Calu3 (cell line): ENCODE measurements at regions not wholly inside any gene's neighbourhood (a gene's known extent, or its start where the extent isn't known, plus 50 kb on each side); places are given as distances from the start of the nearest gene placed in this dataset.

Experiments used
- BruUV-seq: library from RNA; stranded (reverse); fragments of 400-500 nt; replicated peaks from 2 replicates; lab custom pipeline; 2021; lab: Mats Ljungman, UMichigan
- CTCF ChIA-PET: fragments of 300-600 bp; sonication (Branson Sonifier 250); formaldehyde crosslinking; loops from one replicate; lab custom pipeline; 2022; ENCODE audit warnings: antibody characterized with exemption; lab: Charles Lee
- DNase-seq: peaks from one replicate; pipeline ENCODE4 v3.0.0; 2022
- H3K27ac Mint-ChIP-seq: one replicate; pipeline ENCODE4 v1.8.0; 2022; ENCODE audit warnings: mixed read lengths; ENCODE audit not compliant: unreplicated experiment
- H3K27me3 Mint-ChIP-seq: one replicate; pipeline ENCODE4 v1.8.0; 2022; ENCODE audit warnings: mixed read lengths; ENCODE audit not compliant: unreplicated experiment
- H3K36me3 Mint-ChIP-seq: one replicate; pipeline ENCODE4 v1.8.0; 2022; ENCODE audit warnings: mild to moderate bottlenecking, moderate library complexity, mixed read lengths; ENCODE audit not compliant: insufficient read depth, unreplicated experiment
- H3K4me1 Mint-ChIP-seq: one replicate; pipeline ENCODE4 v1.8.0; 2022; ENCODE audit warnings: mild to moderate bottlenecking, low read depth, mixed read lengths; ENCODE audit not compliant: unreplicated experiment
- H3K4me3 Mint-ChIP-seq: one replicate; pipeline ENCODE4 v1.8.0; 2022; ENCODE audit warnings: mild to moderate bottlenecking, low read depth, moderate library complexity, mixed read lengths; ENCODE audit not compliant: unreplicated experiment
- H3K9me3 Mint-ChIP-seq: one replicate; pipeline ENCODE4 v1.8.0; 2022; ENCODE audit warnings: low read depth, mixed read lengths; ENCODE audit not compliant: unreplicated experiment
- intact Hi-C: fragments of 100-400 bp; cut with micrococcal nuclease; formaldehyde crosslinking; loops from one replicate; pipeline ENCODE4 v1.10.0; 2022; ENCODE audit not compliant: unreplicated experiment
- TF ChIP-seq, protein P1 (sequence below): fragments of 200-600 bp; IDR thresholded peaks from one replicate; pipeline ENCODE4 v1.8.0; 2022; ENCODE audit warnings: antibody characterized with exemption; ENCODE audit not compliant: unreplicated experiment

GRCh38 chr2:48120759-48121242, 193.7 kb upstream of the FOXN2 start:
- Mint-ChIP-seq H3K36me3 (no peaks in the 10 kb centered on the region), H3K9me3 (peaks cover 3% of the 10 kb centered on the region), H3K27ac (no peak overlapping the region), H3K4me1 (no peaks in the 10 kb centered on the region), H3K4me3 (no peak overlapping the region), H3K27me3 (no peaks in the 10 kb centered on the region)
- CTCF ChIA-PET, result no interaction called here
- TF ChIP-seq, protein P1, sequence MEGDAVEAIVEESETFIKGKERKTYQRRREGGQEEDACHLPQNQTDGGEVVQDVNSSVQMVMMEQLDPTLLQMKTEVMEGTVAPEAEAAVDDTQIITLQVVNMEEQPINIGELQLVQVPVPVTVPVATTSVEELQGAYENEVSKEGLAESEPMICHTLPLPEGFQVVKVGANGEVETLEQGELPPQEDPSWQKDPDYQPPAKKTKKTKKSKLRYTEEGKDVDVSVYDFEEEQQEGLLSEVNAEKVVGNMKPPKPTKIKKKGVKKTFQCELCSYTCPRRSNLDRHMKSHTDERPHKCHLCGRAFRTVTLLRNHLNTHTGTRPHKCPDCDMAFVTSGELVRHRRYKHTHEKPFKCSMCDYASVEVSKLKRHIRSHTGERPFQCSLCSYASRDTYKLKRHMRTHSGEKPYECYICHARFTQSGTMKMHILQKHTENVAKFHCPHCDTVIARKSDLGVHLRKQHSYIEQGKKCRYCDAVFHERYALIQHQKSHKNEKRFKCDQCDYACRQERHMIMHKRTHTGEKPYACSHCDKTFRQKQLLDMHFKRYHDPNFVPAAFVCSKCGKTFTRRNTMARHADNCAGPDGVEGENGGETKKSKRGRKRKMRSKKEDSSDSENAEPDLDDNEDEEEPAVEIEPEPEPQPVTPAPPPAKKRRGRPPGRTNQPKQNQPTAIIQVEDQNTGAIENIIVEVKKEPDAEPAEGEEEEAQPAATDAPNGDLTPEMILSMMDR, result no peak
- no peak for DNase-seq
- intact Hi-C loops, result no loop called here
- no TSS peak for BruUV-seq

DNA sequence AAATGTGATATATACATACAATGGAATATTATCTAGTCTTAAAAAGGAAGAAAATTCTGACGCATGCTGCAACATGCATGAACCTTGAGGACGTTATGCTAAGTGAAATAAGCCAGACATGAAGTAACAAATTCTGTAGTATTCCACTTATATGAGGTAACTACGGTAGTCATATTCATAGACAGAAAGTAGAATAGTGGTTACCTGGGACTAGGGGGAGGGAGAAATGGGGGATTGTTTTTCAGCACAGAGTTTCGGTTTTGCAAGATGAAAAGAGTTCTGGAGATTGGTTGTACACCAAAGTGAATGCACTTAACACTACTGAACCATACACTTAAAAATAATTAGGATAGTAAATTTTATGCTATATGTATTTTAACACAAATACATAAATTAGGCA, 192.3 kb upstream of the FOXN2 start:
- Mint-ChIP-seq H3K4me3 (no peak overlapping the region), H3K27ac (no peak overlapping the region), H3K36me3 (no peaks in the 10 kb centered on the region), H3K4me1 (no peaks in the 10 kb centered on the region), H3K9me3 (peaks cover 3% of the 10 kb centered on the region), H3K27me3 (no peaks in the 10 kb centered on the region)
- BruUV-seq, result no TSS peak
- TF ChIP-seq, protein P1, result no peak
- CTCF ChIA-PET, result no interaction called here
- intact Hi-C loops, result no loop called here
- DNase-seq, result no peak

GRCh38 chr2:48124592-48124991, 189.9 kb upstream of the FOXN2 start:
- no peak for DNase-seq
- Mint-ChIP-seq H3K4me1 (no peaks in the 10 kb centered on the region), H3K36me3 (no peaks in the 10 kb centered on the region), H3K27me3 (no peaks in the 10 kb centered on the region), H3K27ac (no peak overlapping the region), H3K9me3 (peaks cover 6% of the 10 kb centered on the region), H3K4me3 (no peak overlapping the region)
- intact Hi-C loops, result no loop called here
- no TSS peak for BruUV-seq
- TF ChIP-seq, protein P1, result no peak
- CTCF ChIA-PET, result no interaction called here

DNA sequence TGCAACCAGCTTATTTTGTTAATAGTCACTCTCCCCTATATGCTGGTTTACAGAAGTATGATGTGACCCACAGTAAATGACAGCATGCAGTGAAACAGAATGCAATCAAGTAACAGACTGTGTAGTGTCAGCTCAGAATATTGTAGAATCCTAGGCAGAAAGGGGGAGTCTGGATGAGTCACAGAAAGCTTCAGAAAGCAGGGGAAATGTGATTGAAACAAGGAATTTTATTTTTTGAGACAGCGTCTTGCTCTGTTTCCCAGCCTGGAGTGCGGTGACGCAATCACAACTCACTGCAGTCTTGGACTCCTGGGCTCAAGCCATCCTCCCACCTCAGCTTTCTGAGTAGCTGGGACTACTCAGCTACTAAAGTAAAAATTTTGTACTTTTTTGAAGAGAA, 188.3 kb upstream of the FOXN2 start:
- intact Hi-C loops, result no loop called here
- Mint-ChIP-seq H3K27ac (no peak overlapping the region), H3K36me3 (no peaks in the 10 kb centered on the region), H3K9me3 (peaks cover 3% of the 10 kb centered on the region), H3K4me1 (no peaks in the 10 kb centered on the region), H3K27me3 (no peaks in the 10 kb centered on the region), H3K4me3 (no peak overlapping the region)
- DNase-seq, result no peak
- no TSS peak for BruUV-seq
- TF ChIP-seq, protein P1, result no peak
- CTCF ChIA-PET, result no interaction called here
